ENCODE measurements at regions not wholly inside any gene's neighbourhood (a gene's known extent, or its start where the extent isn't known, plus 50 kb on each side); places are given as distances from the start of the nearest gene placed in this dataset.

GRCh38 chr12:73719223-73719622 is 818.4 kb upstream of the ATXN7L3B start:
- no peaks in the 10 kb centered on the region for H3K27me3 ChIP-seq (ENCODE audit: insufficient read depth, low read length)
- H3K79me2 ChIP-seq (ENCODE audit: insufficient read depth, low read length), result no peaks in the 10 kb centered on the region
- H3K9me3 ChIP-seq (ENCODE audit: low read length), result no peaks in the 10 kb centered on the region
- H3K27ac ChIP-seq (ENCODE audit: low read depth, low read length, poor library complexity, severe bottlenecking), result no peak overlapping the region
- no peak overlapping the region for H3K4me3 ChIP-seq (ENCODE audit: low read depth, low read length, poor library complexity, severe bottlenecking)
- H3K36me3 ChIP-seq (ENCODE audit: insufficient read depth, low read length), result no peaks in the 10 kb centered on the region
- no peaks in the 10 kb centered on the region for H3K9me2 ChIP-seq (ENCODE audit: low read depth, low read length)
- H4K20me1 ChIP-seq (ENCODE audit: insufficient read depth, low read length), result no peaks in the 10 kb centered on the region
- no peak overlapping the region for H2AFZ ChIP-seq (ENCODE audit: low read length)
- no peak for TF ChIP-seq EZH2 (IDR thresholded peaks at IDR 0.05; ENCODE audit: borderline replicate concordance, low read length)
- TF ChIP-seq CTCF (IDR thresholded peaks at IDR 0.05; ENCODE audit: low read length), result no peak
- H3K9ac ChIP-seq (ENCODE audit: low read length), result no peak overlapping the region
- no peak overlapping the region for H3K4me2 ChIP-seq (ENCODE audit: low read length)
- H3F3A ChIP-seq (ENCODE audit: insufficient read depth, low read length), result no peaks in the 10 kb centered on the region
- H3K4me1 ChIP-seq (ENCODE audit: insufficient read depth, low read length, severe bottlenecking), result no peaks in the 10 kb centered on the region

GRCh38 chr12:73726881-73727280 is 810.8 kb upstream of the ATXN7L3B start:
- H3K4me3 ChIP-seq (ENCODE audit: low read depth, low read length, poor library complexity, severe bottlenecking), result no peak overlapping the region

GRCh38 chr12:73731658-73732057 is 806.0 kb upstream of the ATXN7L3B start:
- H3K4me2 ChIP-seq (ENCODE audit: low read length), result no peak overlapping the region
- no peak overlapping the region for H2AFZ ChIP-seq (ENCODE audit: low read length)
- no peaks in the 10 kb centered on the region for H3K9me2 ChIP-seq (ENCODE audit: low read depth, low read length)
- no peaks in the 10 kb centered on the region for H3K27me3 ChIP-seq (ENCODE audit: insufficient read depth, low read length)
- H3K9ac ChIP-seq (ENCODE audit: low read length), result no peak overlapping the region
- H3F3A ChIP-seq (ENCODE audit: insufficient read depth, low read length), result no peaks in the 10 kb centered on the region
- H3K79me2 ChIP-seq (ENCODE audit: insufficient read depth, low read length), result no peaks in the 10 kb centered on the region
- no peak for TF ChIP-seq CTCF (IDR thresholded peaks at IDR 0.05; ENCODE audit: low read length)
- no peak for TF ChIP-seq EZH2 (IDR thresholded peaks at IDR 0.05; ENCODE audit: borderline replicate concordance, low read length)
- no peaks in the 10 kb centered on the region for H3K4me1 ChIP-seq (ENCODE audit: insufficient read depth, low read length, severe bottlenecking)
- no peak overlapping the region for H3K4me3 ChIP-seq (ENCODE audit: low read depth, low read length, poor library complexity, severe bottlenecking)
- no peaks in the 10 kb centered on the region for H3K36me3 ChIP-seq (ENCODE audit: insufficient read depth, low read length)
- no peaks in the 10 kb centered on the region for H3K9me3 ChIP-seq (ENCODE audit: low read length)
- no peak overlapping the region for H3K27ac ChIP-seq (ENCODE audit: low read depth, low read length, poor library complexity, severe bottlenecking)
- no peaks in the 10 kb centered on the region for H4K20me1 ChIP-seq (ENCODE audit: insufficient read depth, low read length)

More at GRCh38 chr12:73726881-73727280, 810.8 kb upstream of the ATXN7L3B start:
- Histone ChIP-seq H3K9me3 (ENCODE audit: low read length) (no peaks in the 10 kb centered on the region), H3K27ac (ENCODE audit: low read depth, low read length, poor library complexity, severe bottlenecking) (no peak overlapping the region), H3K27me3 (ENCODE audit: insufficient read depth, low read length) (no peaks in the 10 kb centered on the region), H2AFZ (ENCODE audit: low read length) (no peak overlapping the region), H3F3A (ENCODE audit: insufficient read depth, low read length) (no peaks in the 10 kb centered on the region), H3K4me2 (ENCODE audit: low read length) (no peak overlapping the region), H3K36me3 (ENCODE audit: insufficient read depth, low read length) (no peaks in the 10 kb centered on the region), H4K20me1 (ENCODE audit: insufficient read depth, low read length) (no peaks in the 10 kb centered on the region), H3K9ac (ENCODE audit: low read length) (no peak overlapping the region), H3K9me2 (ENCODE audit: low read depth, low read length) (no peaks in the 10 kb centered on the region), H3K79me2 (ENCODE audit: insufficient read depth, low read length) (no peaks in the 10 kb centered on the region), H3K4me1 (ENCODE audit: insufficient read depth, low read length, severe bottlenecking) (no peaks in the 10 kb centered on the region)
- no peak for TF ChIP-seq CTCF (IDR thresholded peaks at IDR 0.05; ENCODE audit: low read length)
- no peak for TF ChIP-seq EZH2 (IDR thresholded peaks at IDR 0.05; ENCODE audit: borderline replicate concordance, low read length)

Data from OCI-LY1 (cell line).